Nephron (organoid): ENCODE measurements at regions not wholly inside any gene's neighbourhood (a gene's known extent, or its start where the extent isn't known, plus 50 kb on each side); places are given as distances from the start of the nearest gene placed in this dataset.

Source experiments
- H3K27ac Mint-ChIP-seq, 3 experiments: 2 replicates each; pipeline ENCODE4 v1.8.0; 2020; ENCODE audit warnings: mixed read lengths in 3 of 3, mild to moderate bottlenecking in 2 of 3, moderate library complexity in 1 of 3
- H3K27me3 Mint-ChIP-seq: 2 replicates; pipeline ENCODE4 v1.8.0; 2021; ENCODE audit warnings: low read depth, mild to moderate bottlenecking, moderate library complexity, mixed read lengths
- H3K36me3 Mint-ChIP-seq: 2 replicates; pipeline ENCODE4 v1.8.0; 2020; ENCODE audit warnings: low read depth, mixed read lengths
- H3K4me1 Mint-ChIP-seq: 2 replicates; pipeline ENCODE4 v1.8.0; 2020; ENCODE audit warnings: mixed read lengths
- H3K4me3 Mint-ChIP-seq, 3 experiments: 2 replicates each; pipeline ENCODE4 v1.8.0; 2020; ENCODE audit warnings: mild to moderate bottlenecking in 3 of 3, mixed read lengths in 3 of 3, moderate library complexity in 2 of 3
- H3K9me3 Mint-ChIP-seq: 2 replicates; pipeline ENCODE4 v1.8.0; 2020; ENCODE audit warnings: mixed read lengths
- TF ChIP-seq, protein P1 (sequence below), 3 experiments: fragments of 200-600 bp; sonication (generic); IDR thresholded peaks; one replicate each; pipeline ENCODE4 v1.5.0; 2021; ENCODE audit warnings: antibody characterized with exemption in 3 of 3; ENCODE audit not compliant: unreplicated experiment in 3 of 3

DNA sequence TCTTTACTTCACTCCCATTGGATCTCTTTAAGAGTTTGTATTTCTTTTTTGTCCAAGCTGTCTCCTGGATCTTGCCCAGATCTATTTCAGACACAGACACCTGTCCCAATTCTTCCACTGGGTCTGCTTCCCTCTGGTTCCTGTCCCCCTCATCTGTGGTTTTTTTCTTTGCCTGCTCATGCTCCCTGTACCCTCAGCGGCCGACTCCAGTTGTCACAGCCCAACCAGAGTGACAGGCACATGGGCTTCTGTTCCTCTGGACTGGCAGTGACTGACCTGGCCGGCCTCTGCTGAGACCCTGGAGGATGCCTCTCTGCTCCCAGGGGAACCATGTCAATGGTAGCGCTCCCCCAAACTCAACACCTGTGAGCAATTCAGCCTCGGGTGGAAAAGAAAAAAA is 142.6 kb downstream of the WSCD1 start:
- Mint-ChIP-seq H3K27me3 (peaks cover 15% of the 10 kb centered on the region), H3K4me3 (no peak overlapping the region), H3K4me1 (peaks cover 10% of the 10 kb centered on the region), H3K27ac (peak overlapping the region in 1 of 3 experiments; percentile 4), H3K9me3 (no peaks in the 10 kb centered on the region), H3K36me3 (no peaks in the 10 kb centered on the region)
- TF ChIP-seq, protein P1, sequence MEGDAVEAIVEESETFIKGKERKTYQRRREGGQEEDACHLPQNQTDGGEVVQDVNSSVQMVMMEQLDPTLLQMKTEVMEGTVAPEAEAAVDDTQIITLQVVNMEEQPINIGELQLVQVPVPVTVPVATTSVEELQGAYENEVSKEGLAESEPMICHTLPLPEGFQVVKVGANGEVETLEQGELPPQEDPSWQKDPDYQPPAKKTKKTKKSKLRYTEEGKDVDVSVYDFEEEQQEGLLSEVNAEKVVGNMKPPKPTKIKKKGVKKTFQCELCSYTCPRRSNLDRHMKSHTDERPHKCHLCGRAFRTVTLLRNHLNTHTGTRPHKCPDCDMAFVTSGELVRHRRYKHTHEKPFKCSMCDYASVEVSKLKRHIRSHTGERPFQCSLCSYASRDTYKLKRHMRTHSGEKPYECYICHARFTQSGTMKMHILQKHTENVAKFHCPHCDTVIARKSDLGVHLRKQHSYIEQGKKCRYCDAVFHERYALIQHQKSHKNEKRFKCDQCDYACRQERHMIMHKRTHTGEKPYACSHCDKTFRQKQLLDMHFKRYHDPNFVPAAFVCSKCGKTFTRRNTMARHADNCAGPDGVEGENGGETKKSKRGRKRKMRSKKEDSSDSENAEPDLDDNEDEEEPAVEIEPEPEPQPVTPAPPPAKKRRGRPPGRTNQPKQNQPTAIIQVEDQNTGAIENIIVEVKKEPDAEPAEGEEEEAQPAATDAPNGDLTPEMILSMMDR (IDR thresholded peaks at IDR 0.05; ENCODE audit: unreplicated experiment in 3 of 3): no peak

DNA sequence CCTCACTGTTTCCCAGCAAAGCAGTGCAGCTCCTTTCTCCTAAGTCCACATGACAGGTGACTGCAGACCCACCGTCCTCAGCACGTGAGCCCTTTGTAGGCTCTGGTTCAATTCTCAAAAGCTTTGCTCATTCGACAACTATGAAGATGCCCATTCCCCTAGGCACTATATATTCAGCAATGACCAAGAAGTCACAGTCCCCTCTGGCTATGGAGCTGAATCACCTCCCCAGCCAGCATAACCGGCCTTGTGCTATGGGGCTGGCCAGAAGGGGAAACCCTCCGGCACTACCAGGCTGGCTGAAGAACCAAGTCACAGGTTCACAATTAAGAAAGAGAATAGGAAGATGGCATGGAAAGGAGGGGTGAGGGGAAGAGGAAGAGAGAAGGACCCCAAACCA is 139.7 kb downstream of the WSCD1 start:
- H3K27ac Mint-ChIP-seq: no peak overlapping the region
- H3K9me3 Mint-ChIP-seq: no peaks in the 10 kb centered on the region
- H3K4me1 Mint-ChIP-seq: peaks cover 10% of the 10 kb centered on the region
- H3K27me3 Mint-ChIP-seq: peaks cover 22% of the 10 kb centered on the region
- no peak overlapping the region for H3K4me3 Mint-ChIP-seq
- TF ChIP-seq, protein P1 (IDR thresholded peaks at IDR 0.05; ENCODE audit: unreplicated experiment in 3 of 3): no peak
- no peaks in the 10 kb centered on the region for H3K36me3 Mint-ChIP-seq

DNA sequence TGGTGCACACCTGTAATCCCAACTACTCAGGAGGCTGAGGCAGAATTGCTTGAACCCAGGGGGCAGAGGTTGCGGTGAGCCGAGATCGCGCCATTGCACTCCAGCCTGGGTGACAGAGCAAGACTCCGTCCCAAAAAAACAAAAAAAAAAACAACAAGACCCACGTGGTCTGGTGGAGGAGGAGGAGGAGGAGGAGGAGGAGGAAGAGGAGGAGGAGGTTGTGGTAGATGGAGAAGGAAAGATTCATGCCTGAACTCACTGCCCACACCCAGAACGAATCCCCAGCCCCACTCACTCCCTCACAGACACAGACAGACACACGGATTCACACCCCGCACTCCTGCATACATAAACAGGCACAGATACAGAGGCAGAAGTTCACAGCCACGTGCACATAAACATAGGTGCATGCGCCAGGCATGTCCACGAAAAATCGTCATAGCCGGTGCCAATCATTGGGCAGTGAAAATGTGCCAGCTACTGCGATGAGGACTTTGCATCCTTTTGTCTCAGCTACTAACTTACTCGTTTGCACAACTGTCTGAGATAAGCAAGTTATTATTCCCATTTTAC is 138.5 kb downstream of the WSCD1 start:
- no peak overlapping the region for H3K4me3 Mint-ChIP-seq
- H3K27ac Mint-ChIP-seq: no peak overlapping the region
- peaks cover 10% of the 10 kb centered on the region for H3K4me1 Mint-ChIP-seq
- TF ChIP-seq, protein P1 (IDR thresholded peaks at IDR 0.05; ENCODE audit: unreplicated experiment in 3 of 3): no peak
- peaks cover 22% of the 10 kb centered on the region for H3K27me3 Mint-ChIP-seq
- no peaks in the 10 kb centered on the region for H3K36me3 Mint-ChIP-seq
- no peaks in the 10 kb centered on the region for H3K9me3 Mint-ChIP-seq

DNA sequence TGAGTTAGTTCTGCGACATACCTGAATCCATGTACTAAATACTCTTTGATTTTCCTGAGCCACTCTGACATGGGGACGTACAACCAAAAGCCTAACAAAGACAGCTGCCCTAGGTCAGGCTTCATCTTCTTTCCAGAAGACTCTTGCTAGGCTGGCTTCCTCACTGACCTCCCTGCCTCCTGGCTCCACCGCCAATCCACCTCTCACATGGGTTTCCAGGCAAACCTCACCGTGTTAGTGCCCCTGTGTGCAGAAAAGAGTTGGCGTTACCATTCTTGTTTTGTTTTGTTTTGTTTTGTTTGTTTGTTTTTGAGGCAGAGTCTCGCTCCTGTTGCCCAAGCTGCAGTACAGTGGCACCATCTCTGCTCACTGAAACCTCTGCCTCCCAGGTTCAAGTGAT is 135.3 kb downstream of the WSCD1 start:
- no peak overlapping the region for H3K4me3 Mint-ChIP-seq
- no peaks in the 10 kb centered on the region for H3K9me3 Mint-ChIP-seq
- TF ChIP-seq, protein P1 (IDR thresholded peaks at IDR 0.05; ENCODE audit: unreplicated experiment in 3 of 3): no peak
- no peaks in the 10 kb centered on the region for H3K36me3 Mint-ChIP-seq
- H3K27me3 Mint-ChIP-seq: peaks cover 22% of the 10 kb centered on the region
- H3K27ac Mint-ChIP-seq: no peak overlapping the region
- no peaks in the 10 kb centered on the region for H3K4me1 Mint-ChIP-seq

DNA sequence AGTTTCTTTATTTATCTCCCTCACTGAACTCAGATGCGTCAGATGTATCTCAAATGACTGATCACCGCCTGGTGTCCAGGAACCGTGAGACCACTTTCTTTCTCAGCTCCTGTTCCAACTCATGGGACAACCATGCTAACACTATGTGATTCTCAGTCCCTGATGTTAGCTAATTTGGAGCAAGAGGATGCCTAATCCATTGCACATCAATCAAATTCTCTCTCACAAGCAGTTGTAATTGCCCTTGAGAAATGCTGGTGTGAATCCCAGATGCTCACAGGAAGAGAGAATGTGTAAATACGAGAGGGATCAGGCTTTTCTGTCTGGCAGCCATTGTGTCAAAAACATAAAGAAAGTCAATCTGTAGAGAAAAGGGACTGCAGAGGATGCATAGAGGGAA is 134.9 kb downstream of the WSCD1 start:
- no peaks in the 10 kb centered on the region for H3K4me1 Mint-ChIP-seq
- no peaks in the 10 kb centered on the region for H3K36me3 Mint-ChIP-seq
- TF ChIP-seq, protein P1 (IDR thresholded peaks at IDR 0.05; ENCODE audit: unreplicated experiment in 3 of 3): no peak
- H3K27me3 Mint-ChIP-seq: peaks cover 21% of the 10 kb centered on the region
- no peak overlapping the region for H3K27ac Mint-ChIP-seq
- H3K4me3 Mint-ChIP-seq: no peak overlapping the region
- H3K9me3 Mint-ChIP-seq: no peaks in the 10 kb centered on the region

DNA sequence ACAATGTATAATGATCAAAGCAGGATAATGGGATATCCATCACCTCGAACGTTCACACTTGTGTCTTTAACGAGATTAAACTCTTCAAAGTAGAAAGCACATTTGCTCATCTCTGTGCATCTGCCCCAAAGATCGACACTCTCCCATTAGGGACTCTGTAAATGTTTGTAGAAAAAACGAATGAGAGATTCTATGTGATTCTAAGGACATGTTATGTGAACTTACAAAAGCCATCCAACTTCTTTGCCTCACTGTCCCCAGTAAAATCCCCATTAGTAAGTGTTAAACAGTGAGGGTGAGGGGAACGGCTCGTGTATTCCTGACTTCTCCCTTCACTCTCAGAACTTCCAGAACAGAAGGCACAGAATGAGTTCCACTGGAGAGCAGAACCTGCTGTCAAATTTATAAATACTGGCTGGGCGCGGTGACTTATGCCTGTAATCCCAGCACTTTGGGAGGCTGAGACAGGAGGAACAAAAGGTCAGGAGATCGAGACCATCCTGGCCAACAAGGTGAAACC is 134.1 kb downstream of the WSCD1 start:
- H3K4me3 Mint-ChIP-seq: no peak overlapping the region
- no peak overlapping the region for H3K27ac Mint-ChIP-seq
- no peaks in the 10 kb centered on the region for H3K4me1 Mint-ChIP-seq
- H3K36me3 Mint-ChIP-seq: no peaks in the 10 kb centered on the region
- peaks cover 14% of the 10 kb centered on the region for H3K27me3 Mint-ChIP-seq
- no peaks in the 10 kb centered on the region for H3K9me3 Mint-ChIP-seq
- TF ChIP-seq, protein P1 (IDR thresholded peaks at IDR 0.05; ENCODE audit: unreplicated experiment in 3 of 3): no peak
